Endothelial cell of umbilical vein (primary cell): ENCODE measurements at regions not wholly inside any gene's neighbourhood (a gene's known extent, or its start where the extent isn't known, plus 50 kb on each side); places are given as distances from the start of the nearest gene placed in this dataset.

ENCODE experiments used
- BruUV-seq: library from RNA; stranded (reverse); fragments of 400-500 nt; replicated peaks from 2 replicates; lab custom pipeline; 2021; lab: Mats Ljungman, UMichigan
- CTCF ChIA-PET: fragments of 300-600, 350-600 bp; sonication (Branson Sonifier 250); formaldehyde crosslinking; loops from one replicate; lab custom pipeline; 2021; ENCODE audit warnings: antibody characterized with exemption, inconsistent platforms; lab: Charles Lee
- POLR2A ChIA-PET: fragments of 300-600, 350-600 bp; sonication (Branson Sonifier 250); formaldehyde crosslinking; loops from one replicate; lab custom pipeline; 2021; ENCODE audit warnings: antibody characterized with exemption, inconsistent platforms; lab: Charles Lee
- DNase-seq: peaks from one replicate; pipeline ENCODE4 v3.0.0-alpha.2; 2011; ENCODE audit warnings: low read depth, low spot score
- FAIRE-seq: peaks from 2 replicates; lab custom pipeline; 2011; peaks lifted over from hg19 to GRCh38; lab: Jason Lieb, UNC
- H2AFZ ChIP-seq: 2 replicates; pipeline ENCODE4 v1.6.0; 2012; ENCODE audit warnings: low read depth, low read length, control low read depth, inconsistent platforms
- H3K27ac ChIP-seq: 2 replicates; pipeline ENCODE4 v1.5.1; 2011; ENCODE audit warnings: low read depth, mild to moderate bottlenecking, control low read depth, low read length, moderate library complexity; ENCODE audit not compliant: insufficient read depth
- H3K27me3 ChIP-seq, 2 experiments: 2 replicates each; pipeline versions ENCODE4 v1.6.0 to v1.6.1; 2011; ENCODE audit warnings: low read length in 2 of 2, mixed read lengths in 1 of 2; ENCODE audit not compliant: control insufficient read depth in 2 of 2, insufficient read depth in 2 of 2
- H3K36me3 ChIP-seq, 2 experiments: 2 replicates in 1 of 2; 3 replicates in 1 of 2; pipeline ENCODE4 v1.5.1; 2011; ENCODE audit warnings: low read length in 2 of 2, mild to moderate bottlenecking in 1 of 2, moderate library complexity in 1 of 2; ENCODE audit not compliant: control insufficient read depth in 2 of 2, insufficient read depth in 2 of 2; ENCODE audit errors: extremely low read depth in 1 of 2
- H3K4me1 ChIP-seq: 3 replicates; pipeline ENCODE4 v1.5.1; 2011; ENCODE audit warnings: mild to moderate bottlenecking, low read length; ENCODE audit not compliant: control insufficient read depth, insufficient read depth; ENCODE audit errors: extremely low read depth
- H3K4me2 ChIP-seq: 2 replicates; pipeline ENCODE4 v1.6.1; 2011; ENCODE audit warnings: low read length, control low read depth, mixed read lengths; ENCODE audit not compliant: insufficient read depth
- H3K4me3 ChIP-seq, 3 experiments: fragments of 200-600 bp in 1 of 3; sonication (generic), shearing (Covaris generic) in 1 of 3; replicated peaks in 1 of 3; 2 replicates each; pipeline ENCODE4 v1.5.1; 2011 to 2016; ENCODE audit warnings: control low read depth in 3 of 3, low read length in 3 of 3, mild to moderate bottlenecking in 2 of 3, inconsistent platforms in 1 of 3, low read depth in 1 of 3, moderate library complexity in 1 of 3; ENCODE audit not compliant: insufficient read depth in 1 of 3
- H3K79me2 ChIP-seq: 2 replicates; pipeline ENCODE4 v1.6.0; 2012; ENCODE audit warnings: low read length, inconsistent platforms; ENCODE audit not compliant: control insufficient read depth, insufficient read depth
- H3K9ac ChIP-seq: replicated peaks from 2 replicates; pipeline ENCODE3; 2011; ENCODE audit warnings: low read length, control low read depth; ENCODE audit not compliant: insufficient read depth; ENCODE audit errors: extremely low read depth
- H3K9me1 ChIP-seq: replicated peaks from 3 replicates; pipeline ENCODE4 v1.6.0; 2011; ENCODE audit warnings: mild to moderate bottlenecking, low read length; ENCODE audit not compliant: control insufficient read depth, insufficient read depth; ENCODE audit errors: extremely low read depth
- H3K9me3 ChIP-seq: replicated peaks from 2 replicates; pipeline ENCODE4 v1.5.1; 2012; ENCODE audit warnings: low read length, inconsistent platforms; ENCODE audit not compliant: control insufficient read depth, insufficient read depth
- H4K20me1 ChIP-seq: replicated peaks from 2 replicates; pipeline ENCODE3; 2011; ENCODE audit warnings: mild to moderate bottlenecking, low read length; ENCODE audit not compliant: control insufficient read depth, insufficient read depth; ENCODE audit errors: extremely low read depth
- EZH2 ChIP-seq: IDR thresholded peaks from 2 replicates; pipeline ENCODE4 v1.6.1; 2012; ENCODE audit warnings: borderline replicate concordance, low read depth, mild to moderate bottlenecking, moderate library complexity, low read length, inconsistent platforms; ENCODE audit not compliant: severe bottlenecking
- FOS ChIP-seq: IDR thresholded peaks from 2 replicates; pipeline ENCODE4 v1.6.1; 2011; ENCODE audit warnings: mild to moderate bottlenecking, low read length, moderate library complexity, borderline replicate concordance; ENCODE audit not compliant: insufficient read depth
- GATA2 ChIP-seq: IDR thresholded peaks from 2 replicates; pipeline ENCODE4 v1.7.0; 2011; ENCODE audit warnings: low read depth, mild to moderate bottlenecking, moderate library complexity, mixed read lengths, low read length; ENCODE audit not compliant: insufficient read length, insufficient read depth
- JUN ChIP-seq: IDR thresholded peaks from 2 replicates; pipeline ENCODE4 v1.6.1; 2011; ENCODE audit warnings: borderline replicate concordance, low read depth; ENCODE audit not compliant: insufficient read length, insufficient read depth
- MYC ChIP-seq: IDR thresholded peaks from one replicate; pipeline ENCODE4 v1.6.1; 2011; ENCODE audit warnings: mild to moderate bottlenecking, low read depth, low read length
- POLR2A ChIP-seq: IDR thresholded peaks from 2 replicates; pipeline ENCODE4 v1.6.1; 2012; ENCODE audit warnings: low read depth, mild to moderate bottlenecking, control low read depth, low read length
- POLR2AphosphoS5 ChIP-seq: IDR thresholded peaks from 2 replicates; pipeline ENCODE4 v1.6.1; 2012; ENCODE audit warnings: low read depth, mild to moderate bottlenecking, control low read depth, low read length, moderate library complexity; ENCODE audit not compliant: insufficient read depth
- dilution Hi-C: fragments of 300-500 bp; cut with MboI; formaldehyde crosslinking; loops from one replicate; pipeline ENCODE4 v1.15.0; 2019; ENCODE audit warnings: low sequenced_read_pairs; ENCODE audit not compliant: extremely low pct_ligation_motif_present
- intact Hi-C: fragments of 100-400 bp; cut with micrococcal nuclease; formaldehyde crosslinking; loops from one replicate; pipeline ENCODE4 v1.10.0; 2022
- TF ChIP-seq, protein P1 (sequence below), 2 donors: IDR thresholded peaks; 1 replicate in 1 of 2; 2 replicates in 1 of 2; pipeline ENCODE4 v1.5.1; 2011; ENCODE audit warnings: low read length in 2 of 2, mild to moderate bottlenecking in 2 of 2, moderate library complexity in 2 of 2, control low read depth in 1 of 2, inconsistent platforms in 1 of 2, low read depth in 1 of 2; ENCODE audit not compliant: insufficient read depth in 1 of 2; ENCODE audit errors: extremely low read depth in 1 of 2
- TF ChIP-seq, protein P2 (sequence below): IDR thresholded peaks from 2 replicates; pipeline ENCODE4 v1.6.1; 2011; ENCODE audit not compliant: insufficient read depth, insufficient read length

DNA sequence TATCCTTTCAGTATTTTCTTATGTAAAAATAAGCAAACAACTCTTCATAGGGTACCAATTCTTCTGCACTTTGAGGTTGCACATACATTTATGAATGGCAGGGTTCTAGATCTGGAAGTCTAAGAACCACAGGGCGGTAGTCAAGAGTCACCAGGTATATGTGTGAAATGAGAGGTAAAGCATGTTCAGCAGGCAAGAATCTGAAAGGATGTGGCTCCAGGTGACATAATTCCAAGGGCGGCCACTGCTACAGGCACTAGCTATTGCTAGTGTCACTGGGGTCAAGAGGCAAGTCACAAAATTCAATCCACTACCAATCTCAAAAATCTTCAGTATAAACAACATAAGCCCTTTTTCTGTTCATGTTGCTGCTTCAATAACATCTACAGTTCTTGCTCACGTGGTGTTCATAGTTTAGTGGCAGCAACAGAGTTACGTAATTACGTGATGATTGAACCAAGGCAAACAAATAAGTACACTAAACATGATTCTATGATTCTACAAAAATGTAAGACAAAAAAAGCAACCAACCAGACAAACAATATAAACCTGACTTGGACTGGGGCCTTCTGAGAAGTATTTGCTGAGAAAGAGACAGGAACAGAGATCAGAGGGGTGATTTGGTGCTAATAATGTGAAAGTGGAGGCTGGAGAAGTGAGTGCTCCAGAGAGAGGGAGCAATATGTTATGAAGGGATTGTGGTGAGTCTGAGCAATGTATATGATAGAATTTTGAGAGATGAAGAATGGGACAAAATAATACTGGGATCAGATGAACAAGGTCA lies 101.7 kb downstream of the NAA11 start:
- Histone ChIP-seq H3K4me2 (no peak overlapping the region), H3K79me2 (no peaks in the 10 kb centered on the region), H3K27me3 (no peaks in the 10 kb centered on the region), H3K27ac (no peak overlapping the region), H3K36me3 (no peaks in the 10 kb centered on the region), H3K9me3 (no peaks in the 10 kb centered on the region), H3K4me1 (no peaks in the 10 kb centered on the region), H3K4me3 (no peak overlapping the region), H4K20me1 (no peaks in the 10 kb centered on the region), H2AFZ (no peak overlapping the region), H3K9me1 (no peaks in the 10 kb centered on the region), H3K9ac (no peak overlapping the region)
- ChIA-PET CTCF (no interaction called here), POLR2A (no interaction called here)
- no peak for DNase-seq
- TF ChIP-seq MYC (no peak), GATA2 (no peak), POLR2AphosphoS5 (no peak), JUN (no peak), FOS (no peak), POLR2A (no peak), EZH2 (no peak)
- TF ChIP-seq, protein P1, sequence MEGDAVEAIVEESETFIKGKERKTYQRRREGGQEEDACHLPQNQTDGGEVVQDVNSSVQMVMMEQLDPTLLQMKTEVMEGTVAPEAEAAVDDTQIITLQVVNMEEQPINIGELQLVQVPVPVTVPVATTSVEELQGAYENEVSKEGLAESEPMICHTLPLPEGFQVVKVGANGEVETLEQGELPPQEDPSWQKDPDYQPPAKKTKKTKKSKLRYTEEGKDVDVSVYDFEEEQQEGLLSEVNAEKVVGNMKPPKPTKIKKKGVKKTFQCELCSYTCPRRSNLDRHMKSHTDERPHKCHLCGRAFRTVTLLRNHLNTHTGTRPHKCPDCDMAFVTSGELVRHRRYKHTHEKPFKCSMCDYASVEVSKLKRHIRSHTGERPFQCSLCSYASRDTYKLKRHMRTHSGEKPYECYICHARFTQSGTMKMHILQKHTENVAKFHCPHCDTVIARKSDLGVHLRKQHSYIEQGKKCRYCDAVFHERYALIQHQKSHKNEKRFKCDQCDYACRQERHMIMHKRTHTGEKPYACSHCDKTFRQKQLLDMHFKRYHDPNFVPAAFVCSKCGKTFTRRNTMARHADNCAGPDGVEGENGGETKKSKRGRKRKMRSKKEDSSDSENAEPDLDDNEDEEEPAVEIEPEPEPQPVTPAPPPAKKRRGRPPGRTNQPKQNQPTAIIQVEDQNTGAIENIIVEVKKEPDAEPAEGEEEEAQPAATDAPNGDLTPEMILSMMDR (IDR thresholded peaks at IDR 0.05; ENCODE audit: extremely low read depth in 1 of 2, insufficient read depth in 1 of 2, low read depth in 1 of 2, low read length in 2 of 2) = no peak
- TF ChIP-seq, protein P2, sequence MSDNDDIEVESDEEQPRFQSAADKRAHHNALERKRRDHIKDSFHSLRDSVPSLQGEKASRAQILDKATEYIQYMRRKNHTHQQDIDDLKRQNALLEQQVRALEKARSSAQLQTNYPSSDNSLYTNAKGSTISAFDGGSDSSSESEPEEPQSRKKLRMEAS = no peak
- FAIRE-seq = no peak
- intact Hi-C loops (no loop called here), dilution Hi-C loops (no loop called here)
- no TSS peak for BruUV-seq
